ENCODE measurements at regions not wholly inside any gene's neighbourhood (a gene's known extent, or its start where the extent isn't known, plus 50 kb on each side); places are given as distances from the start of the nearest gene placed in this dataset.

- TF ChIP-seq SUZ12 (IDR thresholded peaks at IDR 0.05): no peak
- TF ChIP-seq FOXK2 (IDR thresholded peaks at IDR 0.05): no peak
- no peak for TF ChIP-seq ZNF384 (IDR thresholded peaks at IDR 0.05)
- TF ChIP-seq FOXM1 (IDR thresholded peaks at IDR 0.05; ENCODE audit: borderline replicate concordance): no peak
- no peak for TF ChIP-seq BHLHE40 (IDR thresholded peaks at IDR 0.05; ENCODE audit: borderline replicate concordance)
- TF ChIP-seq SP1 (IDR thresholded peaks at IDR 0.05): no peak
- no peak for TF ChIP-seq L3MBTL2 (conservative IDR thresholded peaks at IDR 0.05)
- TF ChIP-seq ARNT (IDR thresholded peaks at IDR 0.05): no peak
These were observed 318.2 kb upstream of the RASGEF1B start for GRCh38 chr4:81789741-81790399.

Measured in HEK293T (cell line).